HS-27A (cell line): ENCODE measurements at regions not wholly inside any gene's neighbourhood (a gene's known extent, or its start where the extent isn't known, plus 50 kb on each side); places are given as distances from the start of the nearest gene placed in this dataset.
"Not testable (repeated sequence)": the region's sequence is repeated elsewhere in the genome, so short reads cannot be mapped to it uniquely, and the experiment has no call there.

Experiments
- DNase-seq: peaks from one replicate; pipeline ENCODE4 v3.0.0-alpha.2; 2012; ENCODE audit warnings: low read depth, missing footprints

DNA sequence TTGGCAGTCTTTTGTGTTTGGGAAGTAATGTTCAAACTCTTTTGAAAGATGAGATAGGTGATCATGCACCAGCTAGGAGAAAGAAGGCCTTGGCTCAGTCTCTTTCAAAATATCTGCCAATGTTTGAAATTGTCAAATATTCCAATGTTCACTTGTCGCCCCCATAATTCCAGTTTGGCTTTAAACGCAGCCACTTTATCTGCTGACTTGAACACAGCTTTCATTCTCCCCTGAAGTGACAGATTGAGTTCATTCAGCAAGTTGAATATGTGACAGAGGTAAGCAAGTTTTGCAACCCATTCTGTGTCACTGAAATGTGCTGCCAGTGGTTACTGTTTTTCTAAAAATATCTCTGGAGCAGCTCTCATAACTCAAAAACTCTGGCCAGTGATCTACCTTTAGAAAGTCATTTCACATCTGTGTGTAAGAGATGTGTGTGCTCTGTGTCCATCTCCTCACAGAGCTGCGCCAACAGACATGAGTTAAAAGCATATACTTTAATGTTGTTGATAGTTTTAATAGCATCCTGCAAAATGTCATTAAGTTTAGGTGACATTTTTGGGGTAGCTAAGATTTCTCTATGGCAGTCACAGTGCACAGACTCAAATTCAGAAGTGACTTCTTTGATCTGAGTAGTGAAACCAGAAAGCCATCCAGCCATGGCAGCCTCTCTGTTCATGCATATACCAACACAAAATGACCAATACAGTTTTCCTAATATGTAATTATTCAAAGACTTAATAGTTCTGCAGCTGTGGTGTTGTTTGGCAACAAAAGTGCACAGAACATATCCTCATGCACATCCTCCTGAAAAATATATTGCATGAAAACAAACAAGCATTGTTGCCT, 614.3 kb upstream of the MIS18BP1 start:
- DNase-seq: no peak

- DNase-seq: no peak
Measured at GRCh38 chr14:45838597-45838996, 585.6 kb upstream of the MIS18BP1 start.

DNA sequence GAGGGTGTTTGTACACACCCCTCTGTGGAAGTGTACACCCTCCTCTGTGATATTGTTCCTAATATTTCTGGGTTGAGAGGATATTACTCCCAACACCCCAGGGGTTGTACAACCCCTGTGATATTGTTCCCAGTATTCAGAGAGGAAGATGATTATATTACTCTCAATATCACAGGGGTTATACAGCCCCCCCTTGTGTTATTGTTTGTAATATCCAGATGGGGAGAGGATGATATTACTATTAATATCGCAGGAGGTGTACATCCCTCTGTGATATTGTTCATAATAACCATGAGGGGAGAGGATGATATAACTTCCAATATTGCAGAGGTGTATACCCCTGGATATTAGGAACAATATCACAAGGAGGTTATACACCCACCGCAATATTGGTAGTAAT, 566.1 kb upstream of the MIS18BP1 start:
- no peak for DNase-seq

DNA sequence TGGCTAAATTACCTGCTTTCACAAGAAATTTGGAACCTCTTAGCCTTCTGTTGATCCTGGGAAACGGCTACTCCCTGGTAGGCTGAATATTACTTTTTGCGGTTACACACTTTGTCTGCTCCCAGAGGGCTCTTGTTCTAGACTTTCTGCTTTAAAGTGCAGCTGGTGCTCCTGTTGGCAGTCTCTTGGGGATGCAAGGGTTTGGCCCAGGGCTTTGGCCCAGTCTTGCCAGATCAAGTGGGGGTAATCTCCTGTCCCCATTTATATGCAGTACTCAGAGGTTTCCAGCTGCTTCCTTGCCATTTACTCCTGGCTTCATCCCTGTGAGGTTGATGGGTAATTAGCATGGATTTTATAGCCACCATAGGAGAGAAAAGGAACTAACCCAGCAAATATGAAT, 558.2 kb upstream of the MIS18BP1 start:
- no peak for DNase-seq

GRCh38 chr14:45810152-45810872, 557.3 kb upstream of the MIS18BP1 start:
- no peak for DNase-seq

- DNase-seq: no peak
Measured at GRCh38 chr14:45807178-45807899, 554.3 kb upstream of the MIS18BP1 start.

- DNase-seq: no peak
Measured at GRCh38 chr14:45799511-45799910, 546.5 kb upstream of the MIS18BP1 start.

DNA sequence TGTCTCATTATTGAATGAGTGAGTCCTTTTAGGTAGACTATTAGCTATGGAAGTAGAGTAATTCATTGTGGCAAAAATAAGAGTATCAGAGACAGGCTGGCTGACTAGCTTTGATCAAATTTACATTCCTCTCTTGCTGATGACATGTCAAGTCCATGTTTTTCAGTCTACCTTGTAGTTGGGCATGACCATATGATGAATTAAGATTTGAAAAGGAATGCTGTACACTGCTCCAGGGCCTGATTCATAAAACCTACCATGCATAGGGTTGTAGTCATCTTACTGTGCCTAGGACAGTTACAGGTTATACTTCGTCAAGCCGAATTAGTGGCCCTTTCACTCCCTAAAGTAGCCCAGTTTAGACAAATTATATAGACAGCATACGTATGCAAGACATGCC, 545.7 kb upstream of the MIS18BP1 start:
- no peak for DNase-seq

DNA sequence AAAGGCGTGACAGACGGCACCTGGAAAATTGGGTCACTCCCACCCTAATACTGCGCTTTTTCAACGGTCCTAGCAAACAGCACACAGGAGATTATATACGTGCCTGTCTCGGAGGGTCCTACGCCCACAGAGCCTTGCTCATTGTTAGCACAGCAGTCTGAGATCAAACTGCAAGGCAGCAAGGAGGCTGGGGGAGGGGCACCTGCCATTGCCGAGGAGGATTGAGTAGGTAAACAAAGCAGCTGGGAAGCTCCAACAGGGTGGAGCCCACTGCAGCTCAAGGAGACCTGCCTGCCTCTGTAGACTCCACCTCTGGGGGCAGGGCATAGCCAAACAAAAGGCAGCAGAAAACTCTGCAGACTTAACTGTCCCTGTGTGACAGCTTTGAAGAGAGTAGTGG, 543.0 kb upstream of the MIS18BP1 start:
- DNase-seq: not testable (repeated sequence)

DNA sequence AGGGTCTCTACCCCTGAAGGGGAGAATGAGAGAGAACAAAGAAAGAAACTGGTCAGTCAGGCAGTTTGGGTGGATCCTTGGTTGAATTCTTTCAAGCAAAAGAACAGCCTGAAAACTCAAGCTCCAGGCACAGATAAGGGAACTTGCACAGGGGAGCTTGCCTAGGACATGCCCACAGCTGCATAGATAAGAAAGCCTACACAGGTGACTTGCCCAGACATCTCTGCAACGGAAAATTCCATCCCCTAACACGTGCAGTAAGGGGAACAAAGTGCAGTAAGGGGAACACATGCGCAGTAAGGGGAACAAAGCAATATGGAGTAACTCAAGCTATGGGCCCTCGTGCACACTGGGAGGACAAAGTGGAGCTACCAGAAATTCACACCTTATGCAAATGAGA, 540.1 kb upstream of the MIS18BP1 start:
- DNase-seq: no peak

DNA sequence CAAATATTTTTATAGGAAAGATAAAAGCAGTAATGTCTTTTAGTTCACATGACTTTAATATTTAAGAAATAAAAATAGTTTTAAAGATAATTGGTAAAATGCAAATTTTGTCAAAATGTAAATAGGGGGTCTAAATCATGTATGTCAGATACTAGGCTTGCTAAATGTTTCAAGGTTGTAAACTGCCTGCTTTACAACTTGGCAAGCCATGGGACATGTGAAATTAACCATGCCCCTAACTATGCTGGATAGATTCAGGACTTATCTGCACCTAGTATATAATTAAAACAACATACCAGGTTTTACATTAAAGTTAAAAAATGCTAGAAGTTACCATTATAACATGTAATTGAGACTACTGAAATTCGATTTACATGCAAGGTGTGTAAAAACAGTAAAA, 537.3 kb upstream of the MIS18BP1 start:
- no peak for DNase-seq

DNA sequence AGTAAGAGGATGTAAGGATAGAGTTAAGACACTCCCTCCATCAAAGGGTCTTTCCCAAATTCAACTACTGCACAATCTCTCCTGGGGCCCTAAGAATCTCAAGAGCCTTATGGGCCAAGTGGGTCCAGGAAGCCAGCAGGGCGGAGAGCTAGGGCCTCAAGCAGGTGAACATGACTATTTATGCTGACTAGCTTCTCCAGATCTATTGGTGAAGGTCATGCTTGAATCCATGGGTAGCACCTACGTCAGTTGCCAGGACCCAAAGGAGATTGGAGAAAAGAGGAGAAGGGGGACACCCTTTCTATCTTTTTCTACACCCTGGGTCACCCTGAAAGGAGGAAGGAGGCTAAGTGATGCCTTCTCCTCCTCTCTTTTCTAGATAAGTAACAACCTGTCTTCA, 534.2 kb upstream of the MIS18BP1 start:
- DNase-seq: no peak

DNA sequence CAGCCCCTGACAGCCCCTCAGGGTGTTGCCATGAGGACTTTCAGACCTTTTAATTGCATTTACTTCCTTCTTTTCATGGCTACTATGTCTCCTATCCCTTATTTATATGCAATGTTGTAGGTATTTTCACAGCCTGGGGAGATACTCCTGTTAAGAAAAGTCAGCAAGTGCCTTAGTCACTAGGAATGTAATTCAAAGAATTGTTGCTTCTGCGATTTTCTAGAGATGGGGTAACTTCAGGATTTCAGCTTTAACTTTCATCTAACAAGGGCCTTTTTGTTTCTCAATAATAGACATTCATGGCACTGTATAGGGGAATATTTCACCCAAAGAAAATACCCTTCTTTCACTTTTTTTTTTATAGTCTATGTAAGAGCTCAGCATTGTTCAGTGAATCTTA, 533.3 kb upstream of the MIS18BP1 start:
- no peak for DNase-seq

DNA sequence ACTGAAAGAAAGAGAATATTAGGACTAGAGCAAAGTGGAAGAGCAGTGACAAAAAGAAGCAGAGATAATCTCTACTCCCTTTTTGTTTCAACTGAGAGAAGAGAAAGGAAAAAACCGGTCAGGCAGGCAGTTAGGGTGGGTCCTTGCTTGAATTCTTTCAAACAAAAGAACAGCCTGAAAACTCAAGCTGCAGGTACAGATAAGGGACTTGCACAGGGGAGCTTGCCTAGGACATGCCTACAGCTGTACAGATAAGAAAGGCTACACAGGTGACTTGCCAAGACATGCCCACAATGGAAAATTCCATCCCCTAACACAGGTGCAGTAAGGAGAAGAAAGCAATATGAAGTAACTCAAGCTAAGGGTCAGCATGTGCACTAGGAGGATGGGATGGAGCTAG, 532.2 kb upstream of the MIS18BP1 start:
- no peak for DNase-seq

GRCh38 chr14:45766247-45766646, 513.2 kb upstream of the MIS18BP1 start:
- no peak for DNase-seq

DNA sequence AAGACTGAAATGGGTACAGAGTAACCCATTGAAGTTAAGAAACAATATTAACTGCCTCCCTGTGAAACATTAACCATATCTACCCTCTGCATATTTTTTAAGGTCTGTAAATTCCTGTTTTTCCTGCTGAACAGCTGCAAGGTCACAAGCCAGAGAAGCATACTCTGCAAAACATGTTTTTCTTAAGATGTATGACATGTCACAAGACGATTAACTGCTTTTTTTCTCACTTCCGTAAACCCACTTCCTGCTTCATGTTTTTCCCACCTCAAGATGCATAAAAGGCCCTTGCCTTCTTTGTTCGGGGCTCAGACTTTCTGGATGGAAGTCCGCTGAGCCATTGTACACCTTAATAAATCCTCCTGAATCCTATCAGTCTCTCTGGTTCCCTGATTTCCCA, 504.7 kb upstream of the MIS18BP1 start:
- DNase-seq: no peak

GRCh38 chr14:45756412-45756811, 503.4 kb upstream of the MIS18BP1 start:
- not testable (repeated sequence) for DNase-seq

DNA sequence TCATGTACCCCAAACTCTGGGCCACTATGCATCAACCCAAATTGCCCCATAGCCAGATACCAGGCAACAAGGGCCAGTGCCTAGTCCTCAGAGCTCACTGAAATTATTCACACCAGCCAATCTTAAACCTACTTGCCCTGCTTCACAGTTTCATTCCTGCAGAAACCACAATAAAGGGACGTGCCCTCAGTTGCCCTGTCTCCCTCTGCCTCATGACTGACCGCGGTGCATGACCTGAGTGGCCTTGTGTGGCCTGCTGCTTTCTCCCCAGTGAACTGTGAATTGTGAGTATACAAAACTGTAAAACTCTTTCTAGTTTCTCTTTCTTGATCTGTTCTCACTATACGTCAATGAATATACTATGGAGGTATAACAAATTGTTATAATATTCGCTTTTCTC, 490.9 kb upstream of the MIS18BP1 start:
- no peak for DNase-seq

DNA sequence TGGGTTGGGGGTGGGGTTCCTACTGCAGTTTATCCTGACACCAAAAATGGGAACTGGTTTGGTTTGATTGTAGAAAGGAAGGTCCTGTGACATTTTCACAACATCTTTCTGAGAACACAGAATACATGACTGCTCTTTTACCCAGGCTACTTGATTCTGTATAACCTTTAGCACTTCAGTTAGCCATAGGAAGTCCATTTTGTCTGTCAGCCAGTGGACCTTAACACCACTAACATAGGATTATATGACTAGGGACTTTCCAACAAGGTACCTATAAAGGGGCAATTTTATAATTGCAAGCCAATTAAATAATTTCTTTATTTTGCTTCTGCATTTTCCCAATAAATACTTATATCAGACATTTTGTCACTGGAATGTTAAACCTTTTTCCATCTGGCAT, 489.2 kb upstream of the MIS18BP1 start:
- DNase-seq: no peak

- DNase-seq: no peak
Measured at GRCh38 chr14:45728434-45729225, 475.6 kb upstream of the MIS18BP1 start.

GRCh38 chr14:45727133-45727532, 474.1 kb upstream of the MIS18BP1 start:
- no peak for DNase-seq

GRCh38 chr14:45721472-45721871, 468.5 kb upstream of the MIS18BP1 start:
- DNase-seq: no peak
